H9 (cell line): ENCODE measurements at regions not wholly inside any gene's neighbourhood (a gene's known extent, or its start where the extent isn't known, plus 50 kb on each side); places are given as distances from the start of the nearest gene placed in this dataset.
A peak's percentile ranks its signal among the peaks of the same experiment; 100 is the strongest.

Experiments
- DNase-seq: peaks from one replicate; pipeline ENCODE4 v3.0.0-alpha.2; 2017
- H2AFZ ChIP-seq: one replicate; pipeline ENCODE4 v1.6.1; 2013; ENCODE audit warnings: mild to moderate bottlenecking, low read length, control low read depth, moderate library complexity
- H2AK5ac ChIP-seq: 2 replicates; pipeline ENCODE4 v1.6.1; 2013; ENCODE audit warnings: low read length, control low read depth, mixed read lengths; ENCODE audit not compliant: insufficient read length
- H2BK120ac ChIP-seq: one replicate; pipeline ENCODE4 v1.6.1; 2013; ENCODE audit warnings: low read depth, mild to moderate bottlenecking, low read length, control low read depth, inconsistent platforms; ENCODE audit not compliant: poor library complexity, severe bottlenecking
- H2BK12ac ChIP-seq: 2 replicates; pipeline ENCODE4 v1.6.1; 2013; ENCODE audit warnings: low read length, control low read depth, mixed read lengths, low read depth; ENCODE audit not compliant: insufficient read length
- H2BK15ac ChIP-seq: 2 replicates; pipeline ENCODE4 v1.6.1; 2013; ENCODE audit warnings: low read depth, low read length, control low read depth
- H2BK20ac ChIP-seq: one replicate; pipeline ENCODE4 v1.6.1; 2013; ENCODE audit warnings: low read depth, mild to moderate bottlenecking, low read length, control low read depth, inconsistent platforms; ENCODE audit not compliant: poor library complexity, severe bottlenecking
- H2BK5ac ChIP-seq: 2 replicates; pipeline ENCODE4 v1.6.1; 2013; ENCODE audit warnings: low read length, control low read depth, mixed read lengths; ENCODE audit not compliant: insufficient read length
- H3K14ac ChIP-seq: 2 replicates; pipeline ENCODE4 v1.6.1; 2013; ENCODE audit warnings: low read length, control low read depth; ENCODE audit not compliant: insufficient read depth
- H3K18ac ChIP-seq: 2 replicates; pipeline ENCODE4 v1.6.1; 2013; ENCODE audit warnings: low read depth, mild to moderate bottlenecking, mixed read lengths, low read length, control low read depth; ENCODE audit not compliant: insufficient read length
- H3K23ac ChIP-seq: 2 replicates; pipeline ENCODE4 v1.6.1; 2013; ENCODE audit warnings: low read length, control low read depth, mixed read lengths, low read depth; ENCODE audit not compliant: insufficient read length
- H3K23me2 ChIP-seq: 2 replicates; pipeline ENCODE4 v1.6.1; 2013; ENCODE audit warnings: low read depth, mild to moderate bottlenecking, mixed read lengths, low read length, control low read depth; ENCODE audit not compliant: insufficient read length, poor library complexity, severe bottlenecking
- H3K27ac ChIP-seq: 2 replicates; pipeline ENCODE4 v1.5.1; 2013; ENCODE audit warnings: low read length, control low read depth, mixed read lengths, low read depth; ENCODE audit not compliant: insufficient read length
- H3K27me3 ChIP-seq: 2 replicates; pipeline ENCODE4 v1.6.1; 2013; ENCODE audit warnings: low read length, control low read depth, inconsistent platforms; ENCODE audit not compliant: insufficient read depth
- H3K4ac ChIP-seq: 2 replicates; pipeline ENCODE4 v1.6.1; 2013; ENCODE audit warnings: low read depth, mild to moderate bottlenecking, control low read depth, inconsistent platforms, low read length, moderate library complexity
- H3K4me1 ChIP-seq: 2 replicates; pipeline ENCODE4 v1.6.1; 2013; ENCODE audit warnings: low read length, control low read depth, inconsistent platforms; ENCODE audit not compliant: insufficient read depth
- H3K4me2 ChIP-seq: 2 replicates; pipeline ENCODE4 v1.6.1; 2013; ENCODE audit warnings: low read length, control low read depth, mixed read lengths; ENCODE audit not compliant: insufficient read length, insufficient read depth
- H3K56ac ChIP-seq: 2 replicates; pipeline ENCODE4 v1.6.1; 2013; ENCODE audit warnings: low read depth, mild to moderate bottlenecking, mixed read lengths, low read length, control low read depth; ENCODE audit not compliant: insufficient read length
- H3K79me1 ChIP-seq: 2 replicates; pipeline ENCODE4 v1.6.1; 2013; ENCODE audit warnings: low read depth, mild to moderate bottlenecking, moderate library complexity, low read length, control low read depth, inconsistent platforms; ENCODE audit not compliant: insufficient read depth, poor library complexity, severe bottlenecking
- H3K79me2 ChIP-seq: 2 replicates; pipeline ENCODE4 v1.6.1; 2013; ENCODE audit warnings: low read length, control low read depth, inconsistent platforms; ENCODE audit not compliant: insufficient read depth
- H3K9ac ChIP-seq: 2 replicates; pipeline ENCODE4 v1.6.1; 2013; ENCODE audit warnings: low read length, control low read depth, mixed read lengths; ENCODE audit not compliant: insufficient read length; ENCODE audit errors: extremely low read depth
- H3K9me3 ChIP-seq: one replicate; pipeline ENCODE4 v1.6.1; 2013; ENCODE audit warnings: low read depth, low read length, inconsistent platforms; ENCODE audit not compliant: control insufficient read depth
- H3T11ph ChIP-seq: one replicate; pipeline ENCODE4 v1.6.1; 2013; ENCODE audit warnings: mild to moderate bottlenecking, low read length, control low read depth, inconsistent platforms
- H4K20me1 ChIP-seq: one replicate; pipeline ENCODE4 v1.6.1; 2013; ENCODE audit not compliant: control insufficient read depth, insufficient read length, insufficient read depth
- H4K5ac ChIP-seq: 2 replicates; pipeline ENCODE4 v1.6.1; 2013; ENCODE audit warnings: low read depth, mild to moderate bottlenecking, mixed read lengths, low read length, control low read depth; ENCODE audit not compliant: insufficient read length
- H4K8ac ChIP-seq: replicated peaks from 2 replicates; pipeline ENCODE4 v1.6.1; 2013; ENCODE audit warnings: low read length, control low read depth, mixed read lengths, low read depth; ENCODE audit not compliant: insufficient read length
- H4K91ac ChIP-seq: 2 replicates; pipeline ENCODE4 v1.6.1; 2013; ENCODE audit warnings: low read depth, mild to moderate bottlenecking, moderate library complexity, mixed read lengths, low read length, control low read depth; ENCODE audit not compliant: insufficient read length
- H3K27ac Mint-ChIP-seq, 3 experiments: 2 replicates in 2 of 3; 3 replicates in 1 of 3; pipeline ENCODE4 v1.8.0; 2020 to 2021; ENCODE audit warnings: mixed read lengths in 3 of 3, mild to moderate bottlenecking in 1 of 3, moderate library complexity in 1 of 3
- H3K27me3 Mint-ChIP-seq: 2 replicates; pipeline ENCODE4 v1.8.0; 2021; ENCODE audit warnings: low read depth, mild to moderate bottlenecking, moderate library complexity, mixed read lengths
- H3K36me3 Mint-ChIP-seq, 3 experiments: 2 replicates in 2 of 3; 3 replicates in 1 of 3; pipeline ENCODE4 v1.8.0; 2020 to 2021; ENCODE audit warnings: low read depth in 3 of 3, mixed read lengths in 3 of 3; ENCODE audit not compliant: insufficient read depth in 1 of 3
- H3K4me1 Mint-ChIP-seq, 2 experiments: 2 replicates each; pipeline ENCODE4 v1.8.0; 2020; ENCODE audit warnings: mixed read lengths in 2 of 2
- H3K4me3 Mint-ChIP-seq, 2 experiments: 2 replicates in 1 of 2; 3 replicates in 1 of 2; pipeline ENCODE4 v1.8.0; 2020 to 2021; ENCODE audit warnings: mild to moderate bottlenecking in 2 of 2, mixed read lengths in 2 of 2, moderate library complexity in 1 of 2
- H3K9me3 Mint-ChIP-seq, 2 experiments: 2 replicates in 1 of 2; 3 replicates in 1 of 2; pipeline ENCODE4 v1.8.0; 2020; ENCODE audit warnings: mild to moderate bottlenecking in 2 of 2, mixed read lengths in 2 of 2, moderate library complexity in 1 of 2
- CTCF ChIP-seq: fragments of 200-600 bp; sonication (generic); conservative IDR thresholded peaks from 3 replicates; pipeline ENCODE4 v1.8.0; 2021; ENCODE audit warnings: antibody characterized with exemption, mild to moderate bottlenecking
- WGBS: extraction: QIAGEN DNeasy Blood & Tissue Kit; methylation state at CpG from one replicate; pipeline ENCODE4 v1.1.7; 2013; ENCODE audit warnings: missing lambda C conversion rate, low lambda C conversion rate, mixed read lengths; ENCODE audit not compliant: insufficient read length; ENCODE audit errors: extremely low coverage; 5-methylcytosine and 5-hydroxymethylcytosine counted together

- no peak overlapping the region for H4K5ac ChIP-seq
- no peak overlapping the region for H2BK20ac ChIP-seq
- H3K79me2 ChIP-seq, result no peaks in the 10 kb centered on the region
- H3K9ac ChIP-seq, result no peak overlapping the region
- no peak overlapping the region for H4K91ac ChIP-seq
- no peaks in the 10 kb centered on the region for H3K36me3 Mint-ChIP-seq
- no peak overlapping the region for H3K4me3 Mint-ChIP-seq
- no peak overlapping the region for H3K18ac ChIP-seq
- no peak overlapping the region for H2AK5ac ChIP-seq
- H4K20me1 ChIP-seq, result no peaks in the 10 kb centered on the region
- peak overlapping the region in 1 of 3 experiments; percentile 6; a peak in 1 of 7 replicates for H3K27ac Mint-ChIP-seq
- no peak overlapping the region for H3K23ac ChIP-seq
- no peaks in the 10 kb centered on the region for H3K27me3 Mint-ChIP-seq
- no peak overlapping the region for H2BK15ac ChIP-seq
- no peaks in the 10 kb centered on the region for H3K9me3 ChIP-seq
- no peak overlapping the region for H3T11ph ChIP-seq
- no peak for TF ChIP-seq CTCF
- no peaks in the 10 kb centered on the region for H3K4me1 ChIP-seq
- H2BK5ac ChIP-seq, result no peak overlapping the region
- H2AFZ ChIP-seq, result no peak overlapping the region
- H2BK120ac ChIP-seq, result no peak overlapping the region
- H3K27me3 ChIP-seq, result no peaks in the 10 kb centered on the region
- no peak overlapping the region for H3K27ac ChIP-seq
- H3K14ac ChIP-seq, result no peak overlapping the region
- H3K79me1 ChIP-seq, result no peaks in the 10 kb centered on the region
- no peak overlapping the region for H3K4ac ChIP-seq
- H2BK12ac ChIP-seq, result no peak overlapping the region
- no CpG with 5 or more reads among the region's 3 CpGs for WGBS
- H3K56ac ChIP-seq, result no peak overlapping the region
- H3K23me2 ChIP-seq, result no peaks in the 10 kb centered on the region
- peaks cover 0 to 8% of the 10 kb centered on the region in 2 experiments; a peak in 2 of 4 replicates for H3K4me1 Mint-ChIP-seq
- no peak overlapping the region for H4K8ac ChIP-seq
- DNase-seq, result no peak
- no peak overlapping the region for H3K4me2 ChIP-seq
- no peaks in the 10 kb centered on the region for H3K9me3 Mint-ChIP-seq
Observed at GRCh38 chr5:86977190-86977589, 290.5 kb upstream of the RASA1 start.
